Frontal cortex (tissue), 3 donors: ENCODE measurements at regions not wholly inside any gene's neighbourhood (a gene's known extent, or its start where the extent isn't known, plus 50 kb on each side); places are given as distances from the start of the nearest gene placed in this dataset.
A peak's percentile ranks its signal among the peaks of the same experiment; 100 is the strongest.

Experiments
- DNase-seq, 2 donors: peaks; one replicate each; pipeline ENCODE4 v3.0.0; 2012; ENCODE audit warnings: low spot score in 2 of 2
- FAIRE-seq: peaks from 2 replicates; lab custom pipeline; 2012; peaks lifted over from hg19 to GRCh38; lab: Jason Lieb, UNC
- donor health status: control.
- donor health status: control.
- donor health status: control.

- FAIRE-seq (no peak), DNase-seq (peak in 1 of 2 donors; percentile 5)
These were observed 186.5 kb downstream of the MSL3 start for GRCh38 chrX:11944501-11944900.

GRCh38 chrX:11949291-11949690 lies 189.0 kb upstream of the FRMPD4 start:
- no peak for DNase-seq
- no peak for FAIRE-seq

GRCh38 chrX:11952176-11952720 lies 186.0 kb upstream of the FRMPD4 start:
- no peak for FAIRE-seq
- DNase-seq = no peak

DNA sequence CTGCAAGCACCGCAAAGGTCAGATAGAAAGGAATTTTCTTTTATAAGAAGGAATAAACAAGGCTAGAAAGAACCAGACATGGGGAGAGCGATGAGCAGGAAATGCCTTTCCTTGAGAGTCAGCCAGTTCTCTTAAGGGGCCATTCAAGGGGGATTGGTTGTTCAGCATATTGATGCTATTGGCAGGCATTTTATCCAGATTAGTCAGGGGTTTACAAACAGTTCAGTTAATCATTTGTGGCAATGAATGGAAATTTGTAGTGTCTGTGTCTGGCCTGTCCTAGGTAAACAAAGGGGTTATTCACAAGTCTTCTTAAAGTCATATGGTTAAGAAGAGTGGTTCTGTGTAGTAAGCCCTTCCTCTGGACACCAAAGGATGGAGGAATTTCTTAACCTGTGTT lies 184.7 kb upstream of the FRMPD4 start:
- DNase-seq = no peak
- FAIRE-seq = no peak

GRCh38 chrX:11954176-11954575 lies 184.1 kb upstream of the FRMPD4 start:
- FAIRE-seq (no peak), DNase-seq (no peak)

DNA sequence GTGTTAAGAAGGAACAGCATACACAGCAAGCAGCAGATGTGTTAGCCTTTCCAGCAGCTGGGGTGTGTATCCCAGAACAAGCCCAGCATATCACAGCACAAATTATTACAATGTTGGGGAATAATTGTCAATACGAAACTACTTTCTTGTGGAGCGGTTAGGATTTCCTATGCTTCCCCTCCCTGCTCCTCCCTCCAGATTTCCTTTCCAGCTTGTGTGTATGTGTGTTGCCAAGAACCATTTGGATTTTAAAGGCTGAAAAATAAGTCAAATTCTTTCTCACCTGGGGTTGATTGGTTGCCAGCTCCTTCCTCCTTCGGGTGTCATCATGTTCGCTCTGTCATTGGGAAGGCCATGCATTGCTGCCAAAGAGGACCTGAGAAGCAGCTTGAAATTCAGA lies 178.2 kb upstream of the FRMPD4 start:
- no peak for FAIRE-seq
- no peak for DNase-seq

DNA sequence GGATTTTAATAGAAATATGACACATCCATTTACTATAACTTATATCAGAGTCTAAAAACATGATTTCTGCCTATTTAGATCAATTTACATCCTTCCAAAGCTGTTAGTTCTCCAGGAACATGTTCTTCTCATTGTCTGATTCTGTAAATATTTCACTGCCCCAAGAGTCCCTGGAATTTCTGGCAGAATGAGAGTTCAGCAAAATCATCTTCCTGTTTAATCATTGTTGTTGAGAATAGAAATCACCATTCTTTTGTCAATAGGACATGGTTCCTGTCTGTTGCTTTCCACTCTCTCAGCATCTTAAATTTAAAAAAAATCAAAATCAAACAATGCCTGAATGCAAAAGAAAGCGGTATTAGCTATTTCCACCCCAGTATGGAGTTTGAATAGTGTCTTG lies 172.8 kb upstream of the FRMPD4 start:
- FAIRE-seq (no peak), DNase-seq (no peak)

GRCh38 chrX:11967986-11968869 lies 170.0 kb upstream of the FRMPD4 start:
- no peak for DNase-seq

GRCh38 chrX:11968991-11969390 lies 169.3 kb upstream of the FRMPD4 start:
- DNase-seq = no peak
- no peak for FAIRE-seq

More at GRCh38 chrX:11967986-11968869, 170.0 kb upstream of the FRMPD4 start:
- no peak for FAIRE-seq

- no peak for FAIRE-seq
- DNase-seq = no peak
These were observed 167.5 kb upstream of the FRMPD4 start for GRCh38 chrX:11970578-11971359.

DNA sequence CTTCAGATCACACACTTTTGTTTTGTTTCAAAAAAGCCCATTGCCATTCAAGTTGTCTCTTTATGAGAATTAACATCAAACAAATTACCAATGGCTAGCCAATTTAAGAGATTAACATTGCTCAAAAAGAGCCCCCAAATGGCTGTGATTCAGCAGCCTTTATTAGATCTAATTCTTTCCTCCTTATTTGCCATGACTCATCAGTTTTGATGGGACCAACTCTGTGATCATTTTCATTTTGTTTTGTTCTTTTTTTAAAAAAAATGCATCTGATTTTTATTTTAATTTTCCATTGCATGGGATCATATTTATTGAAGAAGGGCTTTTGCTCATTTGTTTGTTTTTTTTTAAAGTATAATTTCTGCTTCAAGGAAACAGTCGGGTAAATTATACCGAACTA lies 161.6 kb upstream of the FRMPD4 start:
- DNase-seq = no peak
- no peak for FAIRE-seq

DNA sequence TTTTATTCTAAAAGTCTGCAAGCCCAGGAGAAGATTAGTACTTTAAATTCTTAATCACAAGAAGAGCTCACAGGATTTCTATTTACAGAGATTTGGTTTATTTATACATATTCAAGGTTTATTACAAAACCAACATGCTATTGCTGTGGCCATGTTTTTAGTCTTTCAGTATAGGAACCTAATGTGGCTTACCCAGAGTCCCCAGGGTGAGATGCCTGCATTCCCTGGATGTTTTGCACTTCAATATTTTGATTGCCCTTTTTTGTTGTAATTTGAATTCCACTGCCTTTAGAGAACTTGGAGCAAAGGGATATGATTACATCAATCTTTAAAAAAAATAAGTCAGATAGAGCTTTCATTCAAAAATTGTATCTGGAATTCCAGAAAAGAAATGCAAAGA lies 146.0 kb upstream of the FRMPD4 start:
- FAIRE-seq = no peak
- no peak for DNase-seq

DNA sequence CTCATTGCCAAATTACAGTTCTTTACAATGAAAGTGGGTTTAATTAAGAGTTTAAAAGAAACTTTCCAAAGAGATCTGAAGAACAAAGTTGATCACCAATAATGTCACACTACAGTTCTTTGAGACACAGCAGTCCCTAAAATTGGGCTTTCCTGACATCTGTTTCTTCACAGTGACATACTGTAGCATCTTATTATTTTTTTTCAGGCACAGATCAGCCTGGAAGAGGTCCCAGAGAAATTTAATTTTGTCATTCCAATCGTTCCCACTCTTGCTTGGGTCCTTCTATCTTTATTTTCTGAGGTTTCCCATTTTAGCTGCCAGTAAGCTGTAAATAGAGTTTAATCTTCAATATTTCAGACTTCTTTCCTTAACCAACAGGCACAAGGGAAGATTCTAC lies 143.1 kb upstream of the FRMPD4 start:
- DNase-seq = no peak

DNA sequence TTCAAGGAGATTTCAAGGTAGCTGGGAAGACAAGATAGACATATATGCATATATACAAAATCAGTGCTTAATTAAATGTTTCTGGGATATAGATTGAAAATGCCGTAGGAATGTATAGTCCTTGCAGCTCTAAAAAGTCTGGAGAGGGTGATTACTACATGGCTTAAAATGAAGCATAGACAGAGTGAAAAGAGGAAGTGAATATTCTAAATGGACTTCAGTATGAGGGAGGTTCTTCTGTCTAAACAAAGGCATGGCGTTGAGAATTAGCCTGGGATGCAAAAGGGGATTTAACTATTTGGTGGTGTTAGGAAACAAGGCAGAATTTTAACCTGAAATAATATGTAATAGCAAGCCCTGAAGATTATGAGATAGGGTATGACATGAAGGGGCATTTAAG lies 141.5 kb upstream of the FRMPD4 start:
- DNase-seq = no peak
- FAIRE-seq = no peak

More for the DNA sequence above, 143.1 kb upstream of the FRMPD4 start:
- FAIRE-seq = no peak

DNA sequence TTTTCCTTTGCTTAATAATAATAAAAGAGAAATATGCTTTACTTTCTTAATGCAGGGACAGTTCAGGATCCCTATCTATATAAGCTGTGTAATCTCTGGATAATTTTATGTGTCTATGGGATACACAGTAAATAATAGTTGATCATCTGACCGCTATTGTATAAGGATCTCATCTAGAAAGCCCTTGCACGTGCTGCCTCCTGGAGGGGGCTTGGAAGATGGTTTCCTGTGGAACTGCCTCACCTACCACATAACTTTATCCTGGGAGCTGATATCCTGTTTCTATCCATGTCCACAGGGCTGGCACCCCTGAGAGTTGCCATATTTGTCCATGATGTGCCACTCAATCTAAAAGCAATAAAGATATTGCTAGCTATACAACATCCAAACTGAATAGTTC lies 139.3 kb upstream of the FRMPD4 start:
- no peak for DNase-seq
- no peak for FAIRE-seq

DNA sequence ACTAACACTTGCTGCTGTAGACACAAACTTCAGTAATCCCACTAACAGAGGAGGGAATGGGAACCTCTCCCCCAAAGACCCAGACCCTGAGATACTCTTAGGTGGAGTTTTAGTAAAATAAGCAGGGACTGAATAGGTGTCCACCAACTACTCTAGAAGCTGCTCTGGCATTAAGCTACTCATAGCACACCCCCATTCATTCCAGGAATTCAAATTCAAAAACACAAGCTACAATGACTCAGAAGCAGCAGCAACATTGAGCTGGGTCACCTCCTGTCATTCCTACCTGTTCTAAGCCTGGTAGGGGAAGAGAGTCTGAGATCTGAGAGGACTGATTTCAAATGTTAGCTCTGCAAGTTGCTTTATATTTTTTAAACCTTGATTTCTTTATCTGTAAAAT lies 135.4 kb upstream of the FRMPD4 start:
- DNase-seq (no peak), FAIRE-seq (no peak)

DNA sequence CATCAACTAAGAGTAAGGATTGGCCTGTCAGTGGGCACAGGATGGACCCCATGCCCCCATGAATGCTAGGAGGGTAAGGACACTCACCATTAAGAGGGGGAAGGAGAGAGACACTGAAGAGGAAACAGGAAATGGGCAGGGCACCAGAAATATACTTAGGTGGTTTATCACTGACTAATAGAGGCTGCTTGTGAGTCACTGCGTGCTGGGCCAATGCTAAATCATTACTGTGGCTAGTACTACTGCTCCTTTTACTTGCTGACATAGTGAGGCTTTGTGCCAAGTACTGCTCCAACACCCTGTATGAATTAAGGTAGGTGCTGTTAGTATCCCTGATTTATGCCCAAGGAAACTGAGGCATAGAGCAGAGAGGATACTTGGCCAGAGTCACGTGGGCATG lies 130.4 kb upstream of the FRMPD4 start:
- FAIRE-seq = no peak
- no peak for DNase-seq

DNA sequence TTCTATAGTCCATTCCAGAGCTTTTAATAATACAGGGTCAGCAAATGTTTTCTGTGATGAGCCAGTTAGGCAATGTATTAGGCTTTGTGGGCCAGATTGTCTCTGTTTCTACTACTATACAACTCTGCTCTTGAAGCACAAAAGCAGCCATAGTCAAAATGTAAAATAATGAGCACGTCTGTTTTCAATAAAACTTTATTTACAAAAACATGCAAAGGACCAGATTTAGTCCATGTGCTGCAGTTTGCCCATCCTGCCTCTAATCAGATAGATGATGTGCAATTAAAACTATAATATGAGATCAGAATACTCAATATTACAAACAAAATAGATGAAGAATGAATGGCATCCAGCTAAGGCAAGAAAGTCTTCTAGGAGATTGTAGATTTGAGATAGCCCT lies 127.8 kb upstream of the FRMPD4 start:
- no peak for DNase-seq
- FAIRE-seq = no peak

DNA sequence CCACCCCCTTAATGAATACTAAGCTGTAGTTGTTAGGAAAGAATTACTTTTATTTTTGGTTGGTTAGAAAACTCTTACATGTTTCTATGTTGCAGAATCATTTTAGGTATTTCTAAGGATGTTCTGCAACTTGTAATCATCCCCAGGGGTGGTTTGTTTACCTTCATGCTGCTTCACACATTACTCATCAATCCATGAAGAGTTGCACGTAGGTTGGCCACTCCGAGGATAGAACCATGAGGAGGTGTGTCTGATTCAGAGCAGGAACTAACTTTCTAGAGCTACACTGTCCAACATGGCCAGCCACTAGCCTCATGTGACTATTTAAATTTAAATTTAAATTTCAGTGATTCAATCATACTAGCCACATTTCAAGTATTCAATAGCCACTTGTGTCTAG lies 127.2 kb upstream of the FRMPD4 start:
- DNase-seq (no peak), FAIRE-seq (no peak)

- no peak for FAIRE-seq
- DNase-seq = no peak
These were observed 125.1 kb upstream of the FRMPD4 start for GRCh38 chrX:12013211-12013618.

DNA sequence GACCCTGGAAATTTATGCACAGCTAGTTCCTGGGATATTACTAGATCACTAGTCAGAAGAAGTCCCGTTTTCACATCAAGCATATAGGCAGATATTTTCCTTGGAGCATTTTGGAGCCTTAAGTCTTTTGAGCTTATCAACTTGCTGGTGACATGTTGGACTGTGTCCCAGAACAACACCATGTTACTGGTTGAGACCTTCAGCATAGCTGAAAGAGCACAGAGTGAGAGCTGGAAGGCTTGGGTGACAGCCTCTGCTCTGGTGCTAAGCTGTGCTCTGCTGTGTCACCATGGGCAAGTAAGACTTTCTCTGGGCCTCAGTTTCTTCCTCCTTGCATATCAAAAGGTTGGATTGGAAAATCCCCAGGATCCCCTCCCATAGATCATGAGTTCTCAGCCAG lies 116.6 kb upstream of the FRMPD4 start:
- DNase-seq = no peak
- no peak for FAIRE-seq
